Liver (tissue), 8 donors: ENCODE measurements at regions not wholly inside any gene's neighbourhood (a gene's known extent, or its start where the extent isn't known, plus 50 kb on each side); places are given as distances from the start of the nearest gene placed in this dataset.

Experiments
- DNase-seq: peaks from one replicate; pipeline ENCODE4 v3.0.0-alpha.2; 2017; ENCODE audit warnings: low spot score
- H3K27ac ChIP-seq, 2 donors: one replicate each; pipeline ENCODE4 v1.7.0; 2013; ENCODE audit warnings: inconsistent platforms in 2 of 2, low read length in 2 of 2, control low read depth in 1 of 2, low read depth in 1 of 2, mild to moderate bottlenecking in 1 of 2
- H3K27me3 ChIP-seq, 4 donors: one replicate each; pipeline versions ENCODE4 v1.6.1 to v1.7.0; 2013; ENCODE audit warnings: low read length in 3 of 4, inconsistent platforms in 1 of 4, mild to moderate bottlenecking in 1 of 4, moderate library complexity in 1 of 4; ENCODE audit not compliant: control insufficient read depth in 4 of 4, insufficient read depth in 4 of 4
- H3K36me3 ChIP-seq, 4 donors: one replicate each; pipeline versions ENCODE4 v1.6.1 to v1.7.0; 2013; ENCODE audit warnings: low read length in 3 of 4, mild to moderate bottlenecking in 3 of 4, low read depth in 1 of 4, moderate library complexity in 1 of 4; ENCODE audit not compliant: control insufficient read depth in 4 of 4, insufficient read depth in 3 of 4
- H3K4me1 ChIP-seq, 4 donors: one replicate each; pipeline versions ENCODE4 v1.6.1 to v1.7.0; 2013; ENCODE audit warnings: low read length in 3 of 4, mild to moderate bottlenecking in 3 of 4, moderate library complexity in 1 of 4; ENCODE audit not compliant: control insufficient read depth in 4 of 4, insufficient read depth in 4 of 4
- H3K4me3 ChIP-seq, 3 donors: one replicate each; pipeline versions ENCODE4 v1.6.1 to v1.7.0; 2013; ENCODE audit warnings: low read length in 3 of 3, control low read depth in 1 of 3, low read depth in 1 of 3, mild to moderate bottlenecking in 1 of 3
- H3K9ac ChIP-seq, 2 donors: one replicate each; pipeline ENCODE4 v1.7.0; 2013; ENCODE audit warnings: low read length in 2 of 2, mild to moderate bottlenecking in 2 of 2, moderate library complexity in 2 of 2, control low read depth in 1 of 2, low read depth in 1 of 2
- H3K9me3 ChIP-seq, 4 donors: one replicate each; pipeline versions ENCODE4 v1.6.1 to v1.7.0; 2013; ENCODE audit warnings: low read length in 3 of 4; ENCODE audit not compliant: control insufficient read depth in 4 of 4
- ATF3 ChIP-seq: IDR thresholded peaks from 2 replicates; pipeline ENCODE4 v1.6.1; 2016; ENCODE audit warnings: antibody characterized with exemption
- CTCF ChIP-seq: fragments of 150-350 bp; IDR thresholded peaks from 2 replicates; pipeline ENCODE4 v1.5.1; 2017; ENCODE audit warnings: improper control_type of control experiment, low read depth, low read length; ENCODE audit not compliant: missing input control
- EGR1 ChIP-seq, 2 donors: IDR thresholded peaks; 2 replicates each; pipeline ENCODE4 v1.6.1; 2016 to 2018; ENCODE audit warnings: antibody characterized with exemption in 2 of 2, low read depth in 2 of 2
- FOXA1 ChIP-seq: IDR thresholded peaks from 2 replicates; pipeline ENCODE4 v1.6.1; 2016; ENCODE audit warnings: antibody characterized with exemption
- GABPA ChIP-seq, 2 donors: IDR thresholded peaks in 1 of 2; conservative IDR thresholded peaks in 1 of 2; 2 replicates each; pipeline ENCODE4 v1.6.1; 2016; ENCODE audit warnings: antibody characterized with exemption in 2 of 2, mild to moderate bottlenecking in 1 of 2, moderate library complexity in 1 of 2
- HNF4A ChIP-seq, 2 donors: conservative IDR thresholded peaks; 2 replicates each; pipeline ENCODE4 v1.6.1; 2016; ENCODE audit warnings: antibody characterized with exemption in 2 of 2, mild to moderate bottlenecking in 2 of 2
- HNF4G ChIP-seq: IDR thresholded peaks from 2 replicates; pipeline ENCODE4 v1.6.1; 2016; ENCODE audit warnings: antibody characterized with exemption
- JUND ChIP-seq, 2 donors: IDR thresholded peaks; 2 replicates each; pipeline ENCODE4 v1.6.1; 2016; ENCODE audit warnings: antibody characterized with exemption in 2 of 2
- MAX ChIP-seq: IDR thresholded peaks from 2 replicates; pipeline ENCODE4 v1.6.1; 2016; ENCODE audit warnings: antibody characterized with exemption
- NR2F2 ChIP-seq: IDR thresholded peaks from 2 replicates; pipeline ENCODE4 v1.6.1; 2016; ENCODE audit warnings: antibody characterized with exemption
- REST ChIP-seq: IDR thresholded peaks from 2 replicates; pipeline ENCODE4 v1.6.1; 2016; ENCODE audit warnings: antibody characterized with exemption, mild to moderate bottlenecking
- RXRA ChIP-seq, 2 donors: IDR thresholded peaks; 2 replicates each; pipeline ENCODE4 v1.6.1; 2017 to 2018; ENCODE audit warnings: antibody characterized with exemption in 2 of 2, mild to moderate bottlenecking in 1 of 2
- SP1 ChIP-seq: IDR thresholded peaks from 2 replicates; pipeline ENCODE4 v1.6.1; 2018; ENCODE audit warnings: antibody characterized with exemption, mild to moderate bottlenecking
- TAF1 ChIP-seq: conservative IDR thresholded peaks from 2 replicates; pipeline ENCODE4 v1.6.1; 2016; ENCODE audit warnings: antibody characterized with exemption, mild to moderate bottlenecking
- YY1 ChIP-seq: IDR thresholded peaks from 2 replicates; pipeline ENCODE4 v1.6.1; 2016; ENCODE audit warnings: antibody characterized with exemption, mild to moderate bottlenecking
- ZBTB33 ChIP-seq: IDR thresholded peaks from 2 replicates; pipeline ENCODE4 v1.6.1; 2016; ENCODE audit warnings: antibody characterized with exemption
- WGBS: extraction: QIAGEN DNeasy Blood & Tissue Kit; methylation state at CpG from one replicate; pipeline ENCODE4 v1.1.7; 2013; 5-methylcytosine and 5-hydroxymethylcytosine counted together
- donor health status: healthy.
- donor health status: healthy.
- donor health status: healthy.
- donor health status: healthy.
- donor health status: healthy.

- H3K27me3 ChIP-seq: peaks cover 0 to 2% (median 0%) of the 10 kb centered on the region in 4 donors
- H3K9me3 ChIP-seq: no peaks in the 10 kb centered on the region
- H3K4me3 ChIP-seq: no peak overlapping the region
- TF ChIP-seq NR2F2: no peak
- no peak for TF ChIP-seq SP1
- no peak for TF ChIP-seq RXRA (IDR thresholded peaks at IDR 0.05)
- TF ChIP-seq CTCF: no peak
- no peak for TF ChIP-seq ZBTB33
- no peak for TF ChIP-seq HNF4A (conservative IDR thresholded peaks at IDR 0.05)
- no peak for TF ChIP-seq ATF3
- TF ChIP-seq HNF4G: no peak
- no peak for TF ChIP-seq FOXA1
- no peak for TF ChIP-seq YY1
- no peak for TF ChIP-seq MAX
- no peak for TF ChIP-seq TAF1
- no peak for TF ChIP-seq GABPA (IDR thresholded peaks at IDR 0.05 in 1 of 2, conservative IDR thresholded peaks at IDR 0.05 in 1 of 2)
- no peak for TF ChIP-seq JUND (IDR thresholded peaks at IDR 0.05)
- TF ChIP-seq EGR1 (IDR thresholded peaks at IDR 0.05; ENCODE audit: low read depth in 2 of 2): no peak
- no peak for DNase-seq
- H3K4me1 ChIP-seq: no peaks in the 10 kb centered on the region
- 72% methylated on average over 2 of the region's 2 CpGs for WGBS
- no peak overlapping the region for H3K27ac ChIP-seq
- H3K9ac ChIP-seq: no peak overlapping the region
- no peaks in the 10 kb centered on the region for H3K36me3 ChIP-seq
These were observed 58.5 kb upstream of the CRBN start for GRCh38 chr3:3237979-3238378.

- H3K36me3 ChIP-seq: no peaks in the 10 kb centered on the region
- H3K4me1 ChIP-seq: no peaks in the 10 kb centered on the region
- H3K9me3 ChIP-seq: peaks cover 0 to 4% (median 1%) of the 10 kb centered on the region in 4 donors
- no peak overlapping the region for H3K4me3 ChIP-seq
- H3K27me3 ChIP-seq: no peaks in the 10 kb centered on the region
- no peak for TF ChIP-seq REST
- TF ChIP-seq HNF4G: no peak
- no peak for TF ChIP-seq MAX
- no peak for TF ChIP-seq EGR1 (IDR thresholded peaks at IDR 0.05; ENCODE audit: low read depth in 2 of 2)
- no peak for TF ChIP-seq SP1
- no peak for TF ChIP-seq HNF4A (conservative IDR thresholded peaks at IDR 0.05)
- no peak for TF ChIP-seq ATF3
- TF ChIP-seq NR2F2: no peak
- no peak for TF ChIP-seq FOXA1
- no peak overlapping the region for H3K27ac ChIP-seq
- no peak overlapping the region for H3K9ac ChIP-seq
- no peak for DNase-seq
These were observed 52.8 kb upstream of the CRBN start for GRCh38 chr3:3232251-3232650.
